BJ (cell line): ENCODE measurements at regions not wholly inside any gene's neighbourhood (a gene's known extent, or its start where the extent isn't known, plus 50 kb on each side); places are given as distances from the start of the nearest gene placed in this dataset.

Source experiments
- CTCF ChIA-PET: fragments of 350-600 bp; formaldehyde crosslinking; extraction: SDS; loops from one replicate; lab custom pipeline; 2021; ENCODE audit warnings: antibody characterized with exemption, inconsistent platforms; lab: Yijun Ruan, JAX
- POLR2A ChIA-PET: fragments of 300-600 bp; sonication (Branson Sonifier 250); formaldehyde crosslinking; extraction: SDS; loops from one replicate; lab custom pipeline; 2021; ENCODE audit warnings: antibody characterized with exemption; lab: Charles Lee
- DNase-seq: peaks from one replicate; pipeline ENCODE4 v3.0.0-alpha.2; 2011; ENCODE audit warnings: low read depth
- H3K27me3 ChIP-seq: 2 replicates; pipeline ENCODE4 v1.6.0; 2011; ENCODE audit warnings: low read length; ENCODE audit not compliant: control insufficient read depth, insufficient read depth
- H3K36me3 ChIP-seq: 2 replicates; pipeline ENCODE4 v1.5.1; 2011; ENCODE audit warnings: low read length; ENCODE audit not compliant: control insufficient read depth, insufficient read depth
- H3K4me3 ChIP-seq: 2 replicates; pipeline ENCODE4 v1.5.1; 2011; ENCODE audit warnings: low read depth, mild to moderate bottlenecking, control low read depth, low read length
- CTCF ChIP-seq: IDR thresholded peaks from 2 replicates; pipeline ENCODE4 v1.5.1; 2011; ENCODE audit warnings: low read depth, mild to moderate bottlenecking, control low read depth, inconsistent platforms, low read length, moderate library complexity; ENCODE audit not compliant: insufficient read depth

GRCh38 chr3:90018779-90019178 is 911.4 kb downstream of the EPHA3 start:
- CTCF ChIA-PET, result no interaction called here
- Histone ChIP-seq H3K27me3 (no peaks in the 10 kb centered on the region), H3K36me3 (no peaks in the 10 kb centered on the region), H3K4me3 (no peak overlapping the region)
- no peak for TF ChIP-seq CTCF
- DNase-seq, result no peak
- POLR2A ChIA-PET, result no interaction called here

GRCh38 chr3:90025019-90025418 is 917.6 kb downstream of the EPHA3 start:
- no peak for DNase-seq
- no peak for TF ChIP-seq CTCF
- H3K27me3 ChIP-seq, result no peaks in the 10 kb centered on the region
- no peak overlapping the region for H3K4me3 ChIP-seq
- H3K36me3 ChIP-seq, result no peaks in the 10 kb centered on the region
- ChIA-PET CTCF (interaction anchor here (0.6 kb wide), 1 partner anchor 37 kb away, joined by 4 read pairs; no protein-coding TSS in a partner anchor), POLR2A (no interaction called here)

- Histone ChIP-seq H3K4me3 (no peak overlapping the region), H3K36me3 (no peaks in the 10 kb centered on the region), H3K27me3 (no peaks in the 10 kb centered on the region)
- no peak for DNase-seq
- POLR2A ChIA-PET, result no interaction called here
- no peak for TF ChIP-seq CTCF
- CTCF ChIA-PET, result no interaction called here
Measured at GRCh38 chr3:90026406-90026805, 919.0 kb downstream of the EPHA3 start.

- no peaks in the 10 kb centered on the region for H3K36me3 ChIP-seq
- TF ChIP-seq CTCF, result no peak
- H3K27me3 ChIP-seq, result no peaks in the 10 kb centered on the region
- no peak overlapping the region for H3K4me3 ChIP-seq
- no peak for DNase-seq
- CTCF ChIA-PET, result no interaction called here
- POLR2A ChIA-PET, result no interaction called here
Measured at GRCh38 chr3:90031121-90031520, 923.7 kb downstream of the EPHA3 start.

- TF ChIP-seq CTCF, result no peak
- DNase-seq, result no peak
- Histone ChIP-seq H3K27me3 (no peaks in the 10 kb centered on the region), H3K4me3 (no peak overlapping the region), H3K36me3 (no peaks in the 10 kb centered on the region)
- ChIA-PET CTCF (no interaction called here), POLR2A (no interaction called here)
Measured at GRCh38 chr3:90032980-90033641, 925.7 kb downstream of the EPHA3 start.
